Activated naive CD4-positive, alpha-beta T cell treated with anti-CD3 and anti-CD28 coated beads, Interleukin-2, amount 50 U/mL, for 24 hours (primary cell): ENCODE measurements at regions not wholly inside any gene's neighbourhood (a gene's known extent, or its start where the extent isn't known, plus 50 kb on each side); places are given as distances from the start of the nearest gene placed in this dataset.
"Not testable (repeated sequence)": the region's sequence is repeated elsewhere in the genome, so short reads cannot be mapped to it uniquely, and the experiment has no call there.

Experiments used
- H3K27ac Mint-ChIP-seq: one replicate; pipeline ENCODE4 v1.8.0; 2021; ENCODE audit warnings: mild to moderate bottlenecking, mixed read lengths
- H3K27me3 Mint-ChIP-seq: one replicate; pipeline ENCODE4 v1.8.0; 2021; ENCODE audit warnings: mixed read lengths
- H3K36me3 Mint-ChIP-seq: one replicate; pipeline ENCODE4 v1.8.0; 2021; ENCODE audit warnings: mixed read lengths
- H3K4me1 Mint-ChIP-seq: one replicate; pipeline ENCODE4 v1.8.0; 2021; ENCODE audit warnings: mixed read lengths
- H3K4me3 Mint-ChIP-seq: one replicate; pipeline ENCODE4 v1.8.0; 2021; ENCODE audit warnings: mild to moderate bottlenecking, mixed read lengths
- H3K9me3 Mint-ChIP-seq: one replicate; pipeline ENCODE4 v1.8.0; 2021; ENCODE audit warnings: mixed read lengths

GRCh38 chr7:149606826-149607225 is 109.2 kb upstream of the ZNF746 start:
- no peak overlapping the region for H3K4me3 Mint-ChIP-seq
- H3K27ac Mint-ChIP-seq = no peak overlapping the region
- H3K9me3 Mint-ChIP-seq = no peaks in the 10 kb centered on the region
- H3K36me3 Mint-ChIP-seq = peaks cover 18% of the 10 kb centered on the region
- peaks cover 14% of the 10 kb centered on the region for H3K4me1 Mint-ChIP-seq
- H3K27me3 Mint-ChIP-seq = no peaks in the 10 kb centered on the region

DNA sequence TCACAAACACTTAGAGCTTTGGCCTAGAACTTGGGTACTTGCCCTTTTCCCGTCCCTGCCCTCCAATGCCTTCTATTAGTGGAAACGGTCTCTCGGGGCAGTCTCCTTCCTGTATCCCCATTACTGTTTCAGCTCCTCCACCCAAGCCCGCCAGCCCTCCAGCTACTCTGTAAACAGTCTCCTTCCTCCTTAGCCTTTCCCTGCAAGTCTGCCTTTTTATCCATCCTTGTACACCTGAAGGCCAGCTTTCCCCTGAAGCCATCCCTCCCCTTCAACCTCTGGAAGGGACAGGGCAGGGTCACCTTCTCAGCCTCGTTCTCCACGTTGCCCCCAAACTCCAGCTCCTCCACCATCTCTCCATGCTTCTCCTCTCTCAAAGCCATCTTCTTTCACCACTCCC is 108.1 kb upstream of the ZNF746 start:
- Mint-ChIP-seq H3K27ac (peak overlapping the region; percentile 77), H3K27me3 (no peaks in the 10 kb centered on the region), H3K36me3 (peaks cover 22% of the 10 kb centered on the region), H3K9me3 (no peaks in the 10 kb centered on the region), H3K4me3 (no peak overlapping the region), H3K4me1 (peaks cover 25% of the 10 kb centered on the region)

DNA sequence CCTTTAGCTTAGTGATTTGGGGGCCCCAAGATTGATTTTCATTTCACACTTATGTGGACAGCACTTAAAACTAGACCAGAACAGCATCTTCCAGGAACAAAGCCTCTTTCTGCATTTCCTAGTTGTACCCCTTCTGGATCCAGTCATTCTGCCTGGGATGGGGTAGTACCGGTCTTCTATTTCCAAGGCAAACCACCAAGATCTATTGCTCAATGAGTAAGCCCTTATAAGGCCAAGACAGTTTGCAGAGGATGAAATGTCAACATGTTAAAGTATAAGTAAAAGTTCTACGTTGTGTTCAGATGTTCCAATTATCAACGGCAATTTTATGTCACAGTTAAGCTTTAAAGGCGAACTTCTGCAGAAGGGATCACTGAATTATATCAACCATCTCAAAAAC is 106.9 kb upstream of the ZNF746 start:
- no peak overlapping the region for H3K4me3 Mint-ChIP-seq
- H3K27ac Mint-ChIP-seq = no peak overlapping the region
- H3K36me3 Mint-ChIP-seq = peaks cover 25% of the 10 kb centered on the region
- peaks cover 37% of the 10 kb centered on the region for H3K4me1 Mint-ChIP-seq
- no peaks in the 10 kb centered on the region for H3K9me3 Mint-ChIP-seq
- no peaks in the 10 kb centered on the region for H3K27me3 Mint-ChIP-seq

GRCh38 chr7:149600669-149601330 is 103.2 kb upstream of the ZNF746 start:
- not testable (repeated sequence) for H3K9me3 Mint-ChIP-seq, H3K27me3 Mint-ChIP-seq
- Mint-ChIP-seq H3K4me1 (peaks cover 41% of the 10 kb centered on the region), H3K4me3 (peak overlapping the region; percentile 61), H3K36me3 (peaks cover 26% of the 10 kb centered on the region), H3K27ac (peak overlapping the region; percentile 57)

DNA sequence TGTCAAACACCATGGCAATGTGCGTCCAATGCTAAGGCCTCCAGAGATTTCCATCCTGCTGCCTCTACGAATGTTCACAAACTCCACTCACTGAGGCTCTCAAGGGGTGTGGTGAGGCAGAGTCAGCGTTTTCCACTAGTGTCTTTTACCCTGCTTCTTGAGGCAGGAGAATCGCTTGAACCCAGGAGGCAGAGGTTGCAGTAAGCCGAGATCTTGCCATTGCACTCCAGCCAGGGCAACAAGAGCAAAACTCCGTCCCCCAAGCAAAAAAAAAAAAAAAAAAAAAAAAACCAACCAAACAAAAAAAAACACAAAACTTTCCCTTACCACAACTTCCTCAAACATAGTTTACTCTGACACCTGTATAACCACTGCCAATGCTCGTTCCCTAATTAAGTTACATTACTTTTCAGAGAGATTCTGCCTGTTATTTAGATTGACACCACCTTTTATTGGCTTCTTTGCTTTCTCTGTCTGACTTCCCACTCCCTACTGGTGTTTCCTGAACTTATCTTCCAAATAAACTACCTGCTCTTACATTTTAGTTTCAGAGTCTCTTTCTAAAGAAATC is 102.1 kb upstream of the ZNF746 start:
- Mint-ChIP-seq H3K4me1 (peaks cover 44% of the 10 kb centered on the region), H3K9me3 (no peaks in the 10 kb centered on the region), H3K4me3 (peak overlapping the region; percentile 82), H3K36me3 (peaks cover 26% of the 10 kb centered on the region), H3K27me3 (no peaks in the 10 kb centered on the region), H3K27ac (peak overlapping the region; percentile 92)

- Mint-ChIP-seq H3K9me3 (no peaks in the 10 kb centered on the region), H3K36me3 (peaks cover 33% of the 10 kb centered on the region), H3K27me3 (no peaks in the 10 kb centered on the region), H3K4me1 (peaks cover 44% of the 10 kb centered on the region), H3K27ac (no peak overlapping the region), H3K4me3 (no peak overlapping the region)
Observed at GRCh38 chr7:149598721-149599308, 101.2 kb upstream of the ZNF746 start.

- not testable (repeated sequence) for H3K9me3 Mint-ChIP-seq, H3K4me3 Mint-ChIP-seq, H3K27ac Mint-ChIP-seq, H3K27me3 Mint-ChIP-seq
- H3K36me3 Mint-ChIP-seq = peaks cover 33% of the 10 kb centered on the region
- H3K4me1 Mint-ChIP-seq = peaks cover 44% of the 10 kb centered on the region
Observed at GRCh38 chr7:149597789-149598188, 100.2 kb upstream of the ZNF746 start.

GRCh38 chr7:149595541-149595940 is 97.9 kb upstream of the ZNF746 start:
- Mint-ChIP-seq H3K4me3 (no peak overlapping the region), H3K9me3 (no peaks in the 10 kb centered on the region), H3K4me1 (peaks cover 31% of the 10 kb centered on the region), H3K27me3 (no peaks in the 10 kb centered on the region), H3K27ac (no peak overlapping the region), H3K36me3 (peaks cover 31% of the 10 kb centered on the region)

DNA sequence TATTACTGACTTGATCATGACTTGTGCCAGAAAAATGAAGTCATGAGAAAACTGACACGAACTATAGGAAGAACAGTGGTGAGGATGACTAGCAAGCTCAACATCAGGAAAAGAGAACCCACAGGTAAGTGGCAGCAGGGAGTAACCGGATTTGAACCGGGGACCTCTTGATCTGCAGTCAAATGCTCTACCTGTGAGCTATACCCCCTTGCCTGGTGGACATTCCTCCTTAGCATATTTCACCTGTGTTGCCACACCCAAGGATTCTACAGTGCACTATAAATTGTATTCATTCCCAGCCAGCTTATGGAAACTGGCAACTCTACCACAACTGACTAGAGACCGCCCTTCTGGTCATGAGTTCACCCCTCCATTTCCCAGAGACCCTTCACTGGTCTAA is 97.5 kb upstream of the ZNF746 start:
- H3K27me3 Mint-ChIP-seq = no peaks in the 10 kb centered on the region
- no peak overlapping the region for H3K27ac Mint-ChIP-seq
- H3K4me1 Mint-ChIP-seq = peaks cover 26% of the 10 kb centered on the region
- peaks cover 34% of the 10 kb centered on the region for H3K36me3 Mint-ChIP-seq
- H3K9me3 Mint-ChIP-seq = no peaks in the 10 kb centered on the region
- H3K4me3 Mint-ChIP-seq = no peak overlapping the region

DNA sequence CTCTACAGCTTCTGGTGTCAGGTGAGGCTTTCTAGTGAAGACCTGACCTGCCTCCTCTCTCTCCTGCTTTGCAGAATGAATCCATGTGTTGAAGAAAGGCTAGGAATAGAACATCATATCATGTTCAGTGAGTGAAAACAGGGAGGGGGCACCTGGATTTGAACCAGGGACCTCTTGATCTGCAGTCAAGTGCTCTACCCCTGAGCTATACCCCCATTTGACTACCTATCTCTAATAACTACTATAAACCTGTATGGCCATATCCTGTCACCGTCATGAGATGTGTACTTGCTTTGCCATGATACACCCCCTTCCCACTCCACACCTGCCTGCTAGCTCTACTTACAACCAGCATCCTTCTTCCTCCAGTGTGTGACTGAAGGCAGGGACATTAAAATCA is 91.3 kb upstream of the ZNF746 start:
- peaks cover 27% of the 10 kb centered on the region for H3K36me3 Mint-ChIP-seq
- no peaks in the 10 kb centered on the region for H3K9me3 Mint-ChIP-seq
- no peaks in the 10 kb centered on the region for H3K27me3 Mint-ChIP-seq
- no peak overlapping the region for H3K4me3 Mint-ChIP-seq
- H3K4me1 Mint-ChIP-seq = peaks cover 5% of the 10 kb centered on the region
- no peak overlapping the region for H3K27ac Mint-ChIP-seq

GRCh38 chr7:149586646-149587645 is 89.3 kb upstream of the ZNF746 start:
- Mint-ChIP-seq H3K27ac (no peak overlapping the region), H3K27me3 (no peaks in the 10 kb centered on the region), H3K9me3 (peaks cover 6% of the 10 kb centered on the region), H3K4me3 (no peak overlapping the region), H3K4me1 (peaks cover 16% of the 10 kb centered on the region), H3K36me3 (peaks cover 44% of the 10 kb centered on the region)

DNA sequence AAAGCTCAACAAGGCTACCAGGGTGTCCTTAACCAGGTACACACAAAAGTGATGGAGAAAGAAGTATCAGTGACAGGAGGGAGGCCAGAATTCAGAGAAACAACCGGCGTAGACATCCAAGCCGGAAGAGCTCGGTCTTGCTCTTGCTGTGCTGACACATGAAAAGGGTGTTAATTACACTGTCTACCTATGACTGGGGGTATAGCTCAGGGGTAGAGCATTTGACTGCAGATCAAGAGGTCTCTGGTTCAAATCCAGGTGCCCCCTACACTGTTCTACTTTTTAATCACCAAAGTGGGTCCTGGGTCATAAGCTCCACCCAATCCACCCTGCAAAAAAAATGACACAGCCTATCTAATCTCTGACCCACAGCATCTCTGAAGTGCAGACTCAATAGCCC is 86.9 kb upstream of the ZNF746 start:
- H3K27me3 Mint-ChIP-seq = no peaks in the 10 kb centered on the region
- peaks cover 43% of the 10 kb centered on the region for H3K36me3 Mint-ChIP-seq
- no peak overlapping the region for H3K4me3 Mint-ChIP-seq
- H3K27ac Mint-ChIP-seq = no peak overlapping the region
- H3K9me3 Mint-ChIP-seq = peaks cover 6% of the 10 kb centered on the region
- peaks cover 15% of the 10 kb centered on the region for H3K4me1 Mint-ChIP-seq

DNA sequence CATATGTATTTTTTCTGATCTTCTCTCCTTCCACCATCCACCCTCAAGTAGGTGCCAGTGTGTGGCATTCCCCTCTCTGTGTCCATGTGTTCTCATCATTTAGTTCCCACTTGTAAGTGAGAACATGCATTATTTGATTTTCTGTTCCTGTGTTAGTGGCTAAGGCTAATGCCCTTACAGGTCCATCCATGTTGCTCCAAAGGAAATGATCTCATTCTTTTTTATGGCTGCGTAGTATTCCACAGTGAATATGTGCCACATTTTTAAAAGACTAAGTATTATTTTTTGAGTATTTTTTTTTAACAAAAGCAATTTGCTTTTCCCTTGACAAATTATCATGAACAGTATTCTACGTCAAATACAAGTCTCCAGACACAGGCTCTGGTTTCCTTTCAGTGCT is 86.4 kb upstream of the ZNF746 start:
- Mint-ChIP-seq H3K4me1 (peaks cover 15% of the 10 kb centered on the region), H3K4me3 (no peak overlapping the region), H3K27ac (no peak overlapping the region), H3K27me3 (no peaks in the 10 kb centered on the region), H3K9me3 (peaks cover 6% of the 10 kb centered on the region), H3K36me3 (peaks cover 43% of the 10 kb centered on the region)

- no peak overlapping the region for H3K4me3 Mint-ChIP-seq
- H3K27me3 Mint-ChIP-seq = no peaks in the 10 kb centered on the region
- no peak overlapping the region for H3K27ac Mint-ChIP-seq
- peaks cover 15% of the 10 kb centered on the region for H3K4me1 Mint-ChIP-seq
- H3K36me3 Mint-ChIP-seq = peaks cover 42% of the 10 kb centered on the region
- peaks cover 10% of the 10 kb centered on the region for H3K9me3 Mint-ChIP-seq
Observed at GRCh38 chr7:149580328-149580727, 82.7 kb upstream of the ZNF746 start.

- Mint-ChIP-seq H3K9me3 (peaks cover 10% of the 10 kb centered on the region), H3K4me1 (peaks cover 15% of the 10 kb centered on the region), H3K36me3 (peaks cover 38% of the 10 kb centered on the region)
- H3K27ac Mint-ChIP-seq, H3K4me3 Mint-ChIP-seq, H3K27me3 Mint-ChIP-seq: not testable (repeated sequence)
Observed at GRCh38 chr7:149579365-149579764, 81.8 kb upstream of the ZNF746 start.

- Mint-ChIP-seq H3K36me3 (peaks cover 35% of the 10 kb centered on the region), H3K9me3 (peaks cover 16% of the 10 kb centered on the region)
- not testable (repeated sequence) for H3K4me1 Mint-ChIP-seq, H3K27me3 Mint-ChIP-seq, H3K27ac Mint-ChIP-seq, H3K4me3 Mint-ChIP-seq
Observed at GRCh38 chr7:149574428-149574827, 76.8 kb upstream of the ZNF746 start.
